ENCODE measurements at regions not wholly inside any gene's neighbourhood (a gene's known extent, or its start where the extent isn't known, plus 50 kb on each side); places are given as distances from the start of the nearest gene placed in this dataset.

GRCh38 chr10:43773736-43774135 lies 125.1 kb upstream of the ZNF32 start:
- intact Hi-C loops (cut with DNase I, micrococcal nuclease): no loop called here
- ChIA-PET POLR2A (no interaction called here), CTCF (no interaction called here)
- Histone ChIP-seq H3K4me3 (ENCODE audit: low read length) (no peak overlapping the region), H3K27ac (ENCODE audit: low read depth in 1 of 2, low read length in 2 of 2) (no peak overlapping the region), H3K9me3 (ENCODE audit: control insufficient read depth in 1 of 2, insufficient read depth in 1 of 2, low read length in 2 of 2) (no peaks in the 10 kb centered on the region), H3K36me3 (ENCODE audit: insufficient read depth, low read length) (no peaks in the 10 kb centered on the region), H3K4me1 (ENCODE audit: insufficient read depth, low read length) (peaks cover 3% of the 10 kb centered on the region), H3K27me3 (ENCODE audit: control insufficient read depth in 1 of 2, insufficient read depth in 2 of 2, low read length in 2 of 2) (peaks cover 5 to 7% of the 10 kb centered on the region in 2 experiments)
- ATAC-seq (ENCODE audit: poor library complexity) (no peak), DNase-seq (no peak)
- Mint-ChIP-seq H3K4me3 (no peak overlapping the region), H3K27ac (no peak overlapping the region), H3K36me3 (ENCODE audit: low read depth) (no peaks in the 10 kb centered on the region), H3K4me1 (ENCODE audit: low read depth) (peaks cover 5% of the 10 kb centered on the region), H3K27me3 (peaks cover 12% of the 10 kb centered on the region), H3K9me3 (peaks cover 4% of the 10 kb centered on the region)
- no peak for TF ChIP-seq CTCF (IDR thresholded peaks at IDR 0.05)

- intact Hi-C loops (cut with DNase I, micrococcal nuclease): no loop called here
- H3K27ac ChIP-seq (ENCODE audit: low read depth in 1 of 2, low read length in 2 of 2): no peak overlapping the region
- H3K9me3 Mint-ChIP-seq: peaks cover 16% of the 10 kb centered on the region
- TF ChIP-seq CTCF (IDR thresholded peaks at IDR 0.05): no peak
- H3K27me3 Mint-ChIP-seq: peaks cover 12% of the 10 kb centered on the region
- no peaks in the 10 kb centered on the region for H3K36me3 Mint-ChIP-seq (ENCODE audit: low read depth)
- peaks cover 0 to 10% of the 10 kb centered on the region in 2 experiments for H3K9me3 ChIP-seq (ENCODE audit: control insufficient read depth in 1 of 2, insufficient read depth in 1 of 2, low read length in 2 of 2)
- ChIA-PET CTCF (no interaction called here), POLR2A (no interaction called here)
- no peak for ATAC-seq (ENCODE audit: poor library complexity)
- peaks cover 5 to 7% of the 10 kb centered on the region in 2 experiments for H3K27me3 ChIP-seq (ENCODE audit: control insufficient read depth in 1 of 2, insufficient read depth in 2 of 2, low read length in 2 of 2)
- no peak overlapping the region for H3K4me3 Mint-ChIP-seq
- no peak for DNase-seq
- no peak overlapping the region for H3K4me3 ChIP-seq (ENCODE audit: low read length)
- H3K36me3 ChIP-seq (ENCODE audit: insufficient read depth, low read length): no peaks in the 10 kb centered on the region
- no peaks in the 10 kb centered on the region for H3K4me1 Mint-ChIP-seq (ENCODE audit: low read depth)
- H3K4me1 ChIP-seq (ENCODE audit: insufficient read depth, low read length): no peaks in the 10 kb centered on the region
- no peak overlapping the region for H3K27ac Mint-ChIP-seq
These were observed 123.5 kb upstream of the ZNF32 start for GRCh38 chr10:43772171-43772570.

- peaks cover 5 to 7% of the 10 kb centered on the region in 2 experiments for H3K27me3 ChIP-seq (ENCODE audit: control insufficient read depth in 1 of 2, insufficient read depth in 2 of 2, low read length in 2 of 2)
- intact Hi-C loops (cut with DNase I, micrococcal nuclease): no loop called here
- no peaks in the 10 kb centered on the region for H3K36me3 ChIP-seq (ENCODE audit: insufficient read depth, low read length)
- no peak for TF ChIP-seq CTCF (IDR thresholded peaks at IDR 0.05)
- ChIA-PET CTCF (no interaction called here), POLR2A (no interaction called here)
- peaks cover 12% of the 10 kb centered on the region for H3K27me3 Mint-ChIP-seq
- H3K9me3 ChIP-seq (ENCODE audit: control insufficient read depth in 1 of 2, insufficient read depth in 1 of 2, low read length in 2 of 2): peaks cover 0 to 13% of the 10 kb centered on the region in 2 experiments
- no peak overlapping the region for H3K4me3 ChIP-seq (ENCODE audit: low read length)
- no peaks in the 10 kb centered on the region for H3K4me1 ChIP-seq (ENCODE audit: insufficient read depth, low read length)
- H3K9me3 Mint-ChIP-seq: peaks cover 19% of the 10 kb centered on the region
- H3K4me3 Mint-ChIP-seq: no peak overlapping the region
- no peaks in the 10 kb centered on the region for H3K36me3 Mint-ChIP-seq (ENCODE audit: low read depth)
- DNase-seq: no peak
- no peaks in the 10 kb centered on the region for H3K4me1 Mint-ChIP-seq (ENCODE audit: low read depth)
- H3K27ac ChIP-seq (ENCODE audit: low read depth in 1 of 2, low read length in 2 of 2): no peak overlapping the region
- H3K27ac Mint-ChIP-seq: no peak overlapping the region
- no peak for ATAC-seq (ENCODE audit: poor library complexity)
These were observed 123.0 kb upstream of the ZNF32 start for GRCh38 chr10:43771675-43772074.

Measured in CD4-positive, alpha-beta T cell (primary cell).